Activated effector memory CD4-positive, alpha-beta T cell treated with Interleukin-2 at 50 U/mL for 16 hours (primary cell): ENCODE measurements at regions not wholly inside any gene's neighbourhood (a gene's known extent, or its start where the extent isn't known, plus 50 kb on each side); places are given as distances from the start of the nearest gene placed in this dataset.

Experiments
- DNase-seq: peaks from one replicate; pipeline ENCODE4 v3.0.0-alpha.2; 2020

GRCh38 chr4:104811727-104812126 lies 317.0 kb upstream of the CXXC4 start:
- DNase-seq = no peak

DNA sequence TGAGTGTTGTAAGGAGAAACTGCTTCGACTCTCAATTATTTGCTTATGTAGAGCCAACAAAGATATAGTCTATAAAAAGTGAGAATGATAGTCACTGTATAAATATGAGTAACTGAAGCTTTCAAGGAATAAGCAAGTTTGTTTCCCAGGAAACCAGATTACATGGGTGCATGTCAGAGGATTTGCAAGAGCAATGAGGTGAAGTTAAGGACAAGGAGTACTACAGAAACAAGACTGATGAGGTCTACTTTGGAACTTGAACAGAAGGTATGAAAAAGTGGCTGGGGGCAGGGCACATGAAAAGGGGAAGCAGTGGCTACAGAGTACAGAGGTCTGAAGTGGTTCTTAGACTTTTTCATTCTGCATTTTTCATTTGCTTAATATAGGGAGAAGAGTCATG lies 321.0 kb upstream of the CXXC4 start:
- no peak for DNase-seq

DNA sequence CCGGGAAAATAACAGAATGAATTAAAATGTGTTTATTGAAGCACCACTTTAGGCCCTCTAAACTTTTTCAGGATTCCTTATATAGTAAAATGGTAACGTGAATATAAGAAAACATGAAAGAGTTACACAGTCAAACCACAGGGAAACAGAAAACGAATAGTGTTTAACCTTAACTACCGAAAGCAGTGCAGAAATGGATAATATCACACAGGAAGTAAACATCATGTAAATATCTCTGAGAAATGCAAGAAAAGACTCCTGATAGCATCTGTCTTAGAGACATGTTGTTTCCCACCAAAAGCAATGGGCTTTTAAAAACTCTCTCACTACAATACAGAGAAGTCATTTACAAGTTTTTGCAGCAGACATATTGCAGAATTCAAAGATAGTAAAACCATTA lies 323.9 kb upstream of the CXXC4 start:
- DNase-seq = no peak

DNA sequence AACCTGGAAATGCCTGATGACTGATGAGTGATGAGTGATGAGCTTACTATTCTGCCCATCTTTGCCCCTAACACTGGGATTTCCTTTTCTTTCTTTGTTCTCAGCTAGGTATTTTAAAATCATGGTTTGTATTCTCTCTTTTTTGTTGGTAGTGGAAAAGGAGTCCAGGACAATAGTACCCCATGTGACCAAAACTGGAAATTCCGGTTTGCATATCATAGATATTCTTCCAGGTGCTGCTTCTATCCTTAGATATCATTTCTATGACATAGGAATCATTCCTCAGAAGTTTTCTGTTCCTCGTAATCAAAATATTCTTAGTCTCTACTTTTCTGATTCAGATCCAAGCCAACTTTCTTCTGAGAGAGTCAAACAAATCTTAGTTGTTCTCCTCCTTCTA lies 320.5 kb upstream of the TET2 start:
- DNase-seq = no peak

DNA sequence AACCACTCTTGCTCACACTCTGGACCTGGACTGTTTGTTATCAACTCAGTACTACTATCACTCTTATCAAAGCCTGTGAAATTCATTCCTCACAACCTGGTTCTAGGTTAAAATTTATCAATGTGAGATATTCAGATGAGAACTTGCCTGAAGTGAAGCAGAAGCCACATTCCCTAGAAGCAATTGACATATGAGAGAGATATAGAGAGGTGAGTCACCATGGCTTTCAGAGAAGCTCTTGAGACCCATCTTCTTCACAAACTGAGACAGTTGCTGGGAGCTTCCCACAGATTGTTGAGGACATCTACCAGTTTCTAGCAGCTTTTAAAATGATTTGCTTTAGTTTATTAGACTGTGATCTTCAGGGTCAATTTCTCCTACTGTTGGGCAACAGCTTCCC lies 316.9 kb upstream of the TET2 start:
- no peak for DNase-seq

DNA sequence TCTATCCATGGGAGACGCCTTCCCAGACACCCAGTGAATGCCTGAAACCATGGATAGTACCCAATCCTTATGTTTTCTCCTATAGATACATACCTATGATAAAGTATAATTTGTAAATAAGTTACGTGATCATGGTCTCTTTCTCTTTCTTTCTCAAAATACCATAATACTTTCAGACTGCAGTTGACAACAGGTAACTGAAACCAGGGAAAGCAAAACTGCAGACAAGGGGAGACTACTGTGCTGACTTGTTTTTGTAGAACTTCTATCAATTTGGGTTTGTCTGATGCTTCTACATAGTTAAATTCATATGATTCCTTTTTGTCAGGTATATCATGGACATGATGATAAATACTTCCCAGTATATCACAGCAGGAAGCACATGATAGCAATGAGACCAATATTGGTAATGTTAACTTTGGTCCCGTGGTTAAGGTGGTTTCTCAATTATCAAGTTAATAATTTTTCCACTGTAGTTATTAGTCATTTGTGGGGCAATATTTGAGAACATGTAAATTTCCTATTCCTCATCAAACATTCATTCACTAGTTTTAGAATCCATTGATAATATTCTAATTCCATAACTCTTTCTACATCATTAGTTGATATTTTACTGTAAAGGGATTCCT lies 298.0 kb upstream of the TET2 start:
- DNase-seq = no peak

GRCh38 chr4:104859601-104860237 lies 287.0 kb upstream of the TET2 start:
- no peak for DNase-seq

GRCh38 chr4:104860238-104861123 lies 286.2 kb upstream of the TET2 start:
- DNase-seq = no peak

DNA sequence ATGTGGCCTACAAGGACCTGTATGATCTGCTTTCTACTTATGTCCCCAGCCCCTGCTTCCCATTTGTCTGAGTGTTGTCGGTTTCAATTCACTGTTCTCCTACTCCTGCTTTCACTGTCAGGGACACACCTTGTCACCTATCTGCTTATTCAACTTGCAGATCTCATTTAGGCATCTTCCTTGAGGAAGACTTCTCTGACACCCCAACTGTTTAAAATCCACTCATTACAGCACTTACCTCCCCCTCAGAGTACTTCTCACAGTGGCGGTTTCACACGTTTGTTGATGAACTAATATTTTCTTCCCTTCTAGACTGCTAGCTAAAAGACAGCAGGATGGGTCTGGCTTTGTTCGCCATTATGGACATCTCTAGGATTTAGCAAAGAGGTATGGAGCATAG lies 279.9 kb upstream of the TET2 start:
- no peak for DNase-seq

GRCh38 chr4:104868533-104868932 lies 278.1 kb upstream of the TET2 start:
- DNase-seq = no peak

- DNase-seq = no peak
These were observed 277.7 kb upstream of the TET2 start for GRCh38 chr4:104868958-104869357.

GRCh38 chr4:104869831-104870230 lies 276.8 kb upstream of the TET2 start:
- DNase-seq = no peak

- DNase-seq = no peak
These were observed 276.0 kb upstream of the TET2 start for GRCh38 chr4:104870495-104871233.

DNA sequence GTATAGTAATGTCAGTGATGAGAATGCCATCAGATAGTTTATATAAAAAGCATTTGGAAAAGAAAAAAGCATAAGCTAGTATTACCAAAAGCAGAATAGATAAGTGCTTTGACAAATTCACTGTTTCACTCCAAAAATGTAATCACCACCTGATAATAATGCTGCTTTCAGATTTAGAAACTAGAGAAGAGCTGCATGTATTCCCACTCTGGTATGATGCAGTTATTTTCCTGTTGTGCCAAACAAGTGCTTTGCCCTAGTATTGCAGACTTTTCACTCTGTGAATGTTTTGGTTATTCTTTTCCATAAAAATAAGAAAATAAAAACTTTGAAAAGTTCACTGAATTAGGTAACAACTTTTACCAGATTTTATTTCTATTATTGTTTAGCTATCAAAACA lies 267.7 kb upstream of the TET2 start:
- no peak for DNase-seq

DNA sequence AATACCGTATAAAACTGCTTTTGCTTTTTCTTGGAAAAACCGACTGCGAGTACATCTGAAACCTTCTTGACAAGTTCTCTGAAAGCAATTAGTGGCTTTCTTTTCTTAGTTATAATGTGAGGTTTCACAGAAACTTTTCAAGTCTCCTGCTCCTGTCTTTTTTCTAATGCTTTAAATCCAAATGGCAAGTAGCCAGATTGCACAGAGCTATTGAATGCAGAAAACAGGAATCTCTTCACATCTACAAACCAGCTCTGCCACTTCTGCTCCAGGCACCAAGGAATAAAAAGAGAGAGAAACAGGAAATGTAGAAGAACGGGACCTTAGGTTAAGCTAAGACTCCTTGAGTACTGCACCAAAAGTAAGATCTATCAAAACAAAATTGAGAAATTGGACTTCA lies 267.3 kb upstream of the TET2 start:
- DNase-seq = no peak

- DNase-seq = no peak
These were observed 266.8 kb upstream of the TET2 start for GRCh38 chr4:104879854-104880253.

- no peak for DNase-seq
These were observed 265.4 kb upstream of the TET2 start for GRCh38 chr4:104881136-104881886.

DNA sequence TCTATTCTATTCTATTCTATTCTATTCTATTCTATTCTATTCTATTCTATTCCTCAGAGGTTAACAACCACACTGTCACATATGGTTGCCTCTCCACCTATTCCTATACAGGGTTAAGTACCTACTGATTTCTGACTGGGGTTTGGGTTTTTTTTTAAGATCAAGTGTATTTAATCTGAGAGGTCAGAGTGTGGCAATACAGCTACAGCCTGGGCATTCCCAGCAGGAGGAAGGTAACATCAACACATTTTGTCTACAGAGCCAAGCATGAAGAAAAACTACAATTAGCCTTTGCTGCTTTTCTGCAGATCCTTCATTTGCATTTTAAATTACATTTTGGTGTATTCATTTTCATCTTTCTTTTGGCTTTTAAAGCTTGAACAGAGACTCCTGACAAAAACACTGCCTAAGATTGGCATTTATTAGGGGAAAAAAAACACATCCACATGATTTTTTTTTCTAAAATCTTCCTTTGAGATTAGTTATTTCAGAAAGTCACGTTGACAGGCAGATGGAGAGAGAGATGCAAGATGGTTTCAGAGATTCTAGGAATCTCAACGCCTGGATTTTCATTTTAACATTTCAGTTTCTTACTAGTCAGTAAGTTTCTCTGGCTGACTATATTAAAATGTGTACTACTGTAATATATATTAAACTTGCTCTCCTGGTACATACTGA lies 255.9 kb upstream of the TET2 start:
- no peak for DNase-seq

DNA sequence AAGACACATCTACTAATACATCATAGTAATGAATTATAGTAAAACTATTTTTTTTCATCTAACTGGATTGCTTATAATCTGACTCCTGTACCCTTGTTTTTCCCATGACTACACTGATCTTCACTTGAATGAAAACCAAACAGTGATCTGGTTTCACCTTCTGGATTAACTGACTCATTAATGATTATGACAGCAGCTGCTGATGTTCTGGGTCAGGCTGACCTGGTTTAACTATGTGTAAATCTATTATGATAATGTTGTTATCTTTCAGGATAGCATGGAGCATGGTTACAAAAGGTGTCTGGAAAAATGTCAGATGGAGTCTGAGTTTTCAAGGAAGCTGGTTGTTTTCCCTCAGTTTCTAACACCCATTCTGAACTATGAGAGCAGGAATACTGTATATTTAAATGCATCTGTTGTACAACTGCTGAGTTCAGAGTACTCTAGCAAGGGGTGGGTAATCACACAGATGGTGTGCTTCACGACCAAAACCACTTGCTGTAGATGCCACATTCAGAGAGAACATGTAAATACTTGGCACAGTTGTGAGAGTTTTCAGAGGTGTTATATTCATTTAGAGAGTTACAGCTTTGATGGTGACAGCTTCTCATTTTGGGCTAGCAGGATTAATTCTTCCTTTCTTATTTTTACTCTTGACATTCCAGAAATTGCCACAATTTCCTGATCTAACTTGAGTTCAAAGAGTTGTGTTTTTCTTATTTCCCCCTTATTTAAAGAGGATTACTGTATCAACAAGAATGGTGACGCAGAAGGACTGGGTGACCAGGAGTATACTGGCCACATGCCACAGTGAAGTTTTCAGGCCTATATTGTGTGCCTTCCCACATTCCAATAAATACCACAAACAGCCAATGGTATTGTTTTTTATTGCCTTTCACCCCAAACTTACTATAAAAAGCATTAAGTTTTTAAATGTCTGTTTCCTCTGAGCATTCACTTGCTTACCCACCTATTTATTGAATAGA lies 249.7 kb upstream of the TET2 start:
- no peak for DNase-seq

DNA sequence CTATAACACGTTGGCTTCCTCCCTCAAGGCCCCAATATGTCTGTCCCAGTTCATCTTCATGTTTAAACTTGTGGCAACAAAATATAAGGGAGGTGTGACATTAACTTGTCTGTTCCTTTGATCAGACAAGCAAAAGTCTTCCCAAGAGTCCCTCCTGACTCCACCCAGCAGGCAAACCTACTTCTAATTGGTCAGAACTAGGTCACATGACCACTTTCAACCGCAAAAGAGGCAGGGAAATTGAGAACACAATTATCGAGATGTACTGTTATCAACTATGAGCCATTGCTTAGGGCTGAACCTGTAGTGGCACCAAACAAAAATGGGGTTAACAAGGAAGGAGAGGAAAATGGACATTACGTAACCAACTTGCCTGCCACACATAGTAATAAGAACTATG lies 246.8 kb upstream of the TET2 start:
- DNase-seq = no peak

DNA sequence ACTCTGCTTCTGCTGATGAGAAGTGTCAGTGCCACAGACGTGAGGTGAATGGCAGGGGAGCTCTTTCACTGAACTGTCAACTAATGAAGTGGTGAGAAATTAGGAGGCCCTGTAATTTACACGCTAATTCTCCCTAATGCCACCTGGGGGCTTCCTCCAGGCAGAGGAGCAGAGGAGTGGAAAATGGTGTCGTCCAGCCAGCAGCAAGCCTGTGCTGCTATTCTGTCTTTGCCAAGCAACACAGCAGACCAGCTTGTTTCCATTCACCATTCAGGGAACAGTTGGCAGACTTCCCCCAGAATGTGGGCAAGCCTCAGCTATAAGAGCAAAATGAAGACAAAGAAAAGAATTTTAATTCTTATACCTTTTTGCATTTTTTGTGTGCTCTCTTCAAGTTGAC lies 245.2 kb upstream of the TET2 start:
- no peak for DNase-seq
